DMS 273 treated with DMSO at 0.1 percent for 48 hours (cell line): ENCODE measurements at regions not wholly inside any gene's neighbourhood (a gene's known extent, or its start where the extent isn't known, plus 50 kb on each side); places are given as distances from the start of the nearest gene placed in this dataset.

ENCODE experiments used
- DNase-seq: peaks from one replicate; lab custom pipeline; 2025; lab: John Stamatoyannopoulos, UW

GRCh38 chr6:128667339-128667858 lies 147.0 kb upstream of the PTPRK start:
- DNase-seq = no peak

- no peak for DNase-seq
These were observed 146.0 kb upstream of the PTPRK start for GRCh38 chr6:128666405-128666804.

- no peak for DNase-seq
These were observed 142.8 kb upstream of the PTPRK start for GRCh38 chr6:128663238-128663637.

- no peak for DNase-seq
These were observed 139.7 kb upstream of the PTPRK start for GRCh38 chr6:128659878-128660622.

- no peak for DNase-seq
These were observed 138.9 kb upstream of the PTPRK start for GRCh38 chr6:128659276-128659675.

GRCh38 chr6:128657181-128657580 lies 136.8 kb upstream of the PTPRK start:
- DNase-seq = no peak

GRCh38 chr6:128655978-128656498 lies 135.6 kb upstream of the PTPRK start:
- DNase-seq = no peak

GRCh38 chr6:128648022-128648598 lies 127.7 kb upstream of the PTPRK start:
- DNase-seq = no peak

GRCh38 chr6:128642132-128642531 lies 121.7 kb upstream of the PTPRK start:
- no peak for DNase-seq

- DNase-seq = no peak
These were observed 121.3 kb upstream of the PTPRK start for GRCh38 chr6:128641703-128642102.

- no peak for DNase-seq
These were observed 118.4 kb upstream of the PTPRK start for GRCh38 chr6:128638817-128639216.

- no peak for DNase-seq
These were observed 114.8 kb upstream of the PTPRK start for GRCh38 chr6:128635219-128635618.

GRCh38 chr6:128632131-128632530 lies 111.7 kb upstream of the PTPRK start:
- no peak for DNase-seq

- no peak for DNase-seq
These were observed 110.6 kb upstream of the PTPRK start for GRCh38 chr6:128631031-128631430.

- DNase-seq = no peak
These were observed 109.8 kb upstream of the PTPRK start for GRCh38 chr6:128630213-128630612.

- no peak for DNase-seq
These were observed 96.9 kb upstream of the PTPRK start for GRCh38 chr6:128617285-128617684.

- no peak for DNase-seq
These were observed 95.9 kb upstream of the PTPRK start for GRCh38 chr6:128616342-128616741.

GRCh38 chr6:128606611-128607010 lies 86.2 kb upstream of the PTPRK start:
- DNase-seq = no peak

GRCh38 chr6:128605961-128606360 lies 85.6 kb upstream of the PTPRK start:
- DNase-seq = no peak

GRCh38 chr6:128601060-128601459 lies 80.7 kb upstream of the PTPRK start:
- DNase-seq = no peak

GRCh38 chr6:128600397-128600951 lies 80.1 kb upstream of the PTPRK start:
- peak; percentile 45 for DNase-seq

- no peak for DNase-seq
These were observed 78.6 kb upstream of the PTPRK start for GRCh38 chr6:128599036-128599435.

GRCh38 chr6:128598571-128598970 lies 78.2 kb upstream of the PTPRK start:
- no peak for DNase-seq
